IPS-18c (cell line): ENCODE measurements at regions not wholly inside any gene's neighbourhood (a gene's known extent, or its start where the extent isn't known, plus 50 kb on each side); places are given as distances from the start of the nearest gene placed in this dataset.
"Not testable (repeated sequence)": the region's sequence is repeated elsewhere in the genome, so short reads cannot be mapped to it uniquely, and the experiment has no call there.

Source experiments
- H3K4me3 ChIP-seq: 2 replicates; pipeline ENCODE4 v1.7.0; 2013; ENCODE audit warnings: low read depth, mild to moderate bottlenecking, low read length, moderate library complexity; ENCODE audit not compliant: insufficient read depth
- H3K9me3 ChIP-seq: one replicate; pipeline ENCODE4 v1.6.1; 2013; ENCODE audit warnings: mild to moderate bottlenecking, low read length, moderate library complexity; ENCODE audit not compliant: control insufficient read depth, insufficient read depth

DNA sequence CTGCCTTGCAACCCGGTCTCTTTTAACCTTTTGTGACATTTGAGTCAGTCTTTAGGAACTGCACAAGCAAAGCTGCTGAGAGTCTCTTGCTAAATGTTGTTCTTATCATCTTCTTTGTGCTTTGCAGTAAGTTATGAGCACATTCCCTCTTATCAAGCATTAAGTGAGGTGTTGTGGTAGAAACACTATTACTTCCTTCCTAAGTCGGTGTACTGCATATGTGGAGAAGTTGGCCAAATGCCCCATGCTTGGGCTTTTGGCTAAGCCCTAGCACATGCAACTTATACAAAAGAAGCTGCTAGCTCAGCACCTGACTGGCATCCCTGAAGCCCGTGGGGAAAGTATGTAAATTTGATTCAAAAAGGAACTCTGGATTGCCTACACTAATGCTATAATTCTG lies 136.5 kb upstream of the RBMS3 start:
- Histone ChIP-seq H3K9me3 (no peaks in the 10 kb centered on the region), H3K4me3 (no peak overlapping the region)

DNA sequence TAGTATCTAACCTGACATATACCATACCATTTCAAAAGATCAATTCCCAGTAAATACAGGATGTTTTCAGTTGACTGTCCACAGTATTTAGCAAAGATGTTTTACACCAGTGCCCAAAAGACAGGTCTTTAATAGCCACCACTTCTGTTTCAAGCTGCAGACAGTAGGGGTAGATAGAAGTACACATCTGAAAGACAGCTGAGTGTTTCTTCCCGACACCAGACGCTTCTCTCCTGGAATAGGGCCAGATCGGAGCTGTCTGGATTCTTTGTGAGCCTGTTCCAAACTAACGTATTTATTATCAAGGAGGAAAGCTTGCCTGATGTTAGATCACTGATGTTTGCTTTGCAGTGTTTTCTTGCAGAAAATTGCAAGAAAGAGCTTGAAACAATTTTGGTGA lies 136.1 kb upstream of the RBMS3 start:
- Histone ChIP-seq H3K4me3 (no peak overlapping the region), H3K9me3 (no peaks in the 10 kb centered on the region)

- H3K4me3 ChIP-seq = no peak overlapping the region
- no peaks in the 10 kb centered on the region for H3K9me3 ChIP-seq
These were observed 135.5 kb upstream of the RBMS3 start for GRCh38 chr3:29145360-29145759.

DNA sequence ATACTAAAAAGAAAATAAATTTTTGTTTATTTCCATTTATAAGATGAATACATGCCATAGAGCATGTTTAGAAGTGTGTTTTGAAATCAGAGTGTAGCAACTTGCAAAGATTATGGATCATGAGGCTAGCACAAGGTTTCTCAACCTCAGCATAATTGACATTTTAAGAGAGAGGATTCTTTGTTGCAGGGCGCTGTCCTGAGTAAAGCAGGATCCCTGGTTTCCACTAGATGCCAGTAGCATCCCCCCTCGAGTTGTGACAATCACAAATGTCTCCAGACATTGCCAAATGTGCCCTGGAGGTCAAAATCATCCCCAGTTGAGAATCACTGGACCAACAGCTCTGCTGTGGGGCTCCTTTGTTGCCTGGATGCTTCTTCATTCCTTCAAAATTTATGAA lies 128.5 kb upstream of the RBMS3 start:
- Histone ChIP-seq H3K9me3 (no peaks in the 10 kb centered on the region), H3K4me3 (no peak overlapping the region)

DNA sequence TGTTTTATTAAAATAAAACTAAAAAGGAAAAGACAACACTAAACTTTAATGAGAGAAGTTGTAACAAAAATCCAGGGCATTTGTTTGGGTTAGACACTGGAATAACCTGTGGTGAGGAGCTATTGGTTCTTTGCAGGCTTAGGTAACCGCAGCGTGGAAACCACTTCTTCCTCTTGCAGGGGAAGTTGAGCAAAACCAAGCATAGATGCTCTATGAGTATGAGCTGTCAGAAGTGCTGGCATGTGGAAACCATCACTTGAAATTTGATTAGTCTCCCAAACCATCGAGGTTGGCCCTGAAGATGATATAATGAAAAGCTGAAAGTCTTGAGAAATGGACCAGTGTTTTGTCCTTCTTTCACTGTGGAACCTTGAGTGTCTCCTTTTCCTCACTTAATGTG lies 127.1 kb upstream of the RBMS3 start:
- no peaks in the 10 kb centered on the region for H3K9me3 ChIP-seq
- H3K4me3 ChIP-seq = no peak overlapping the region

DNA sequence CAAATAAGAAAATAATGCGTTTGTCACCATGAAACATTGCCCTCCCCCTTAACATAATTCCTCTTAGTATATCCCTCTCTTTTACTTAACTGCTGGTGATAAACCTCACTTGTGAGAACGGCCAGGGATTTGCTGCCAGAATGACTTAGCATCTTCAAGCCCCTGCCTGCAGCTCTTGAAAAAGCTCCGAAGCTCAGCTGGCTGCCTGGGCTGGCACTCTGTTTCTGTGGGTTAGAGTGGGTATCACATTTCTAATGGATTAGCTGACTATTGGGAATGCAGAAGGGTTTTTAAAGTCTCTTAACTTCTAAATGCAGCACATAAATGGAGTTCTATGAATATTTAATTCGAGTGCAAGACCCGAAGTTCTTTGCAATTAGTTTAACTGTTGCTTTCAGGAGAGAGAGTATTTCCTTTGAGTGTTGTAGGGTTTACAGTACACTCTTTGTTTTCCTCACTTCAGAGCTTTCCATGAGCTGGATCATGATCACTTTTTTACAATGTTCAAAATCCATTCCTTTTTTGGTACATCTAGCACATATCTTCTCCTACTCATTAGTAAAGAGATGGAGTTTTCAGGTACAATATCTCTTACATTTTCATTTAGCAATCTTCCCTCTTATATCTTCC lies 124.7 kb upstream of the RBMS3 start:
- Histone ChIP-seq H3K4me3 (no peak overlapping the region), H3K9me3 (no peaks in the 10 kb centered on the region)

DNA sequence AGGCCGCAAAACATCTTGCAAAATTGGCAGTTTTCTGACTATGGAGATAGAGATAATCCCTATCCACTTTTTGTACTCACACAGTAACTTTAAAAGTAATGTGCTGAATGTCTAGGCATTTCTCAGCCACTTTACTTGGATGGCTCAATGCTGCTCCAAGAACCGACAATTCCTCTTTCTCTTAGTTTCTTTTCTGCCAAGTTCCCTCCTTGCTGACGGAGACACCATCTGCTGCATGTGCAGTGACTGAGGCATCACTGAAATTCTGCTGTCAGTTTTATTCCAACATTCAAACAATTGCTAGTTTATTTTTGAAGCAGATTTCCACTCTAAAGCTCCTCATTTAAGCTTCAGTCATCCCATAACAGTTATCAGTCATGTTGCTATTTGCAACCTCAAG lies 116.0 kb upstream of the RBMS3 start:
- Histone ChIP-seq H3K9me3 (no peaks in the 10 kb centered on the region), H3K4me3 (no peak overlapping the region)

DNA sequence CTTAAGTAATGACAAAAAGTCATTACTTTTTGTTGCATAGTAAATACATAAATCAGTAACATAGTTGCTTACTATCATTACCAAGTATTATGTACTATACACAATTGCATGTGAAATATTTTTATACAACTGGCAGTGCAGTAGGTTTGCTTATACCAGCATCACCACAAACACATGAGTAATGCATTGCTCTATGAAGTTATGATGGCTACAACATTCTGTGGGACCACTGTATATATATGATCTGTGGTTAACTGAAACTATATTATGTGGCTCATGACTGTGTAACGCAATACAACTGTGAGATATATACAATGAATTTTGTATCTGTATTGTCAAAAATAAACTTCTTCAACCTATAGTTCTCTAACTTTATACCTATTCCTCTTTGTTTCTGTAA lies 113.7 kb upstream of the RBMS3 start:
- Histone ChIP-seq H3K4me3 (no peak overlapping the region), H3K9me3 (no peaks in the 10 kb centered on the region)

GRCh38 chr3:29168081-29168480 lies 112.8 kb upstream of the RBMS3 start:
- H3K4me3 ChIP-seq = no peak overlapping the region
- H3K9me3 ChIP-seq = no peaks in the 10 kb centered on the region

- Histone ChIP-seq H3K9me3 (no peaks in the 10 kb centered on the region), H3K4me3 (no peak overlapping the region)
These were observed 112.2 kb upstream of the RBMS3 start for GRCh38 chr3:29168696-29169095.

DNA sequence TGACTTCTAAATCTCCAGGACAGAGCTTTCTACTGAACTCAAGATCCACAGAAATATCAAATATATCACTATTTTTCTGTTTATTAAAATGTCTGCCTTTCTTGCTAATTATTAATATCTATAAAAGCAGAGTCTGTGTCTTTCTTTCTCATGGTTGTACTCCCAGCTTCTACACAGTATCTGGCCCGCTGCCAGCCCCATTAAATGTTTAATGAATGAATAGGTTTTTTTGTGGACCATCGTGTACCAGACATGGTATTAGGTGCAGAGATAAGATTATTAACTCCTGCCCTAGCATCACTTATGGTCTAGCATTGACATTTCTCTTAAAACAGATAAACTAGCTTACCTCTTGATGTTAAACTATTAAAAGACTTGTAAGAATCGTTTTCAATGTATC lies 111.4 kb upstream of the RBMS3 start:
- no peaks in the 10 kb centered on the region for H3K9me3 ChIP-seq
- no peak overlapping the region for H3K4me3 ChIP-seq

GRCh38 chr3:29171043-29171990 lies 109.6 kb upstream of the RBMS3 start:
- H3K9me3 ChIP-seq = no peaks in the 10 kb centered on the region
- H3K4me3 ChIP-seq = no peak overlapping the region

GRCh38 chr3:29176501-29176900 lies 104.4 kb upstream of the RBMS3 start:
- no peaks in the 10 kb centered on the region for H3K9me3 ChIP-seq
- H3K4me3 ChIP-seq = no peak overlapping the region

DNA sequence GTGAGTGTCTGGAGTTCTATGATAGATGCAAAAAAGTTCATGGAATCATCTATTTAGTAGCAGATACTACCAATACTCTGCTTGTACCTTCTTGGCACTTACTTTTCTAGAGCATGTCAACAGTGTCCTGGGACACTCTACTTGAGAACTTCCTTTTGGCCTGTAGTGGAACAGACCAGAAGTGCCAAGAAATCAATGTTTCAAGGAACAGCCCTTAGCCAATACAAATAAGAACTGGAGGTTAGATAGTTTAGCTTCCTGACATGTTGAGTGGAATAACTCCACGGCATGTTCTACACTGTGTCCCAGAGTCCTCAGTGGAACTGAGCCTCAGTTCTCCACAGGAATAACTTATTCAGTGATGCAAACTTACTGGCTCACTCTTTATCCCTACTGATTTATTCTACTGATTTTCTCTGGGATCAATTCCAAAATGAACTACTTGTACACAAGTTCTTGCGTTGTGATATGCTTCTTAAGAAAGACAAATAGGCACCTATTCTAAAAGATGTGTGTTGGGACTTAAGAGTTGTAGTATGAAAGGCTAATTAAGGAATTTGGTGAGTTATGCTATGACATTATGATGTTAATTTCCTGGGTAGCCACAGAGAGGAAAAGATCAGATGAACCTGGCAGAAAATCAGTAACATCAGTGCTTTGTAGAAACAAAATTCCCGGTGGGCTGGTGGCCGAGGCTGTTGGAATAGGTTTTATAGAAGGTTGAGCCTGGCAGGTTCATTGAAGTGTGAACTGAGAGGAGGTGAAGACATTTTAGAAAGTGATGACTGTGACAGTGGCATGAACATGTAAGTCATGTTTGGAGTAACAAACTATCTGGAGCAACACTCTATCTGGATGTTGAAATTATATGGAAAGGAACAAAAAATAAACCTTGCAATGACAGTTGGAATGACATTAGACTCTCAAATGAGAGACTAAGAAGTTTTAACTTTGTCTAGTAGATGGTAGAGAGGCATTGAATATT lies 101.8 kb upstream of the RBMS3 start:
- no peak overlapping the region for H3K4me3 ChIP-seq

DNA sequence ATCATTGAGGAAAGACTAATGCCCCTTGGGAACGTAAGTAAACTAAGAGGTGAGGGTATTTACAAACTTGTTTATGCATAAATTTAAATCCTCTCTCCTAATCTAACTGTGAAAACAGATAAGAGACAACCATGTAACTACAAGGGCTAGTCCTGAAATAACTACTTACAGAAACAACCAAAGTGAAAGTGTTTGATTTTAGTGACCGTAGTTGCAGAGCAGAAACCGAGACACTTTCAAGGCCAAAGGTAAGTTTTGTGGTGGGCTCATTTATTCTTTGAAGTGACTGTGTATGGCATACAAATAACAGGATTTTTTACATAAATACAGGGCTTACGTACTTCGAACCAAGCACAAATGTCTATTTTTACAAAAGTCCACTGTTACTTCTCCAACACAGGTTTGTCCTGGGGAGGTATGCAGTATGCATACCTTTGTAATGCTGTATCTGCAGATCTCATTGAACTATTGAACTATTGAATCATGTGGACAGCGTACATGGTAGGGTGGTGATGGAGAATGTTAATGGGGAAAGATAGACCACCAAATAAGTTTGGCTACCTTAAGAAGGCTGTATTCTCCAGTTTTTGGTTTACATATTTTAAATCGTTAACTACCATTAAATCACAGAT lies 99.6 kb upstream of the RBMS3 start:
- Histone ChIP-seq H3K9me3 (no peaks in the 10 kb centered on the region), H3K4me3 (no peak overlapping the region)

More for the DNA sequence above, 101.8 kb upstream of the RBMS3 start:
- H3K9me3 ChIP-seq = no peaks in the 10 kb centered on the region

GRCh38 chr3:29181872-29182271 lies 99.0 kb upstream of the RBMS3 start:
- no peak overlapping the region for H3K4me3 ChIP-seq
- no peaks in the 10 kb centered on the region for H3K9me3 ChIP-seq

GRCh38 chr3:29182828-29183227 lies 98.0 kb upstream of the RBMS3 start:
- H3K4me3 ChIP-seq, H3K9me3 ChIP-seq: not testable (repeated sequence)
